A549 (cell line): ENCODE measurements at regions not wholly inside any gene's neighbourhood (a gene's known extent, or its start where the extent isn't known, plus 50 kb on each side); places are given as distances from the start of the nearest gene placed in this dataset.

Source experiments
- TF ChIP-seq, protein P1 (sequence below): fragments of >200 bp; sonication (Bioruptor Twin); formaldehyde crosslinking; IDR thresholded peaks from 3 replicates; pipeline ENCODE4 v1.5.1; 2016
- TF ChIP-seq, protein P2 (sequence below): fragments of 200-600 bp; sonication (generic); IDR thresholded peaks from 2 replicates; pipeline ENCODE4 v1.6.1; 2016; ENCODE audit warnings: antibody characterized with exemption, mild to moderate bottlenecking, moderate library complexity

DNA sequence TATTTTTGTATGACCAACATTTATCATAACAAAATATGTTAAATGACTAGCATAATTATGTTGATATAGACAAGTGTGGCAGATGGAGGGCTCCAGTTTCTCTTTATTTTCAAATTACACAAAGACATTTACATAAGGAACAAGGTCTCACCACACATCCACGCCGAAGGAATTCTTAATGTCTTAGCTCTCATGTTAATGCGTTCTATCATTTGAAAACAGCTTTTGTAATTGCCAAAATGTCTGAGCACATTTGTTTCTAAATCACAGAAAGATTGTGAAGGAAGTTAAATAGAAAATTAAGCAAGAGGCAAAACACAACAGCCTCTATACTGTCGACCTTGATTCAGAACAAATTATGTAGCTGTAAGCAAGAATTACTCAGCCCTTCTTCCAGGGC, 223.0 kb upstream of the NR5A2 start:
- TF ChIP-seq, protein P1, sequence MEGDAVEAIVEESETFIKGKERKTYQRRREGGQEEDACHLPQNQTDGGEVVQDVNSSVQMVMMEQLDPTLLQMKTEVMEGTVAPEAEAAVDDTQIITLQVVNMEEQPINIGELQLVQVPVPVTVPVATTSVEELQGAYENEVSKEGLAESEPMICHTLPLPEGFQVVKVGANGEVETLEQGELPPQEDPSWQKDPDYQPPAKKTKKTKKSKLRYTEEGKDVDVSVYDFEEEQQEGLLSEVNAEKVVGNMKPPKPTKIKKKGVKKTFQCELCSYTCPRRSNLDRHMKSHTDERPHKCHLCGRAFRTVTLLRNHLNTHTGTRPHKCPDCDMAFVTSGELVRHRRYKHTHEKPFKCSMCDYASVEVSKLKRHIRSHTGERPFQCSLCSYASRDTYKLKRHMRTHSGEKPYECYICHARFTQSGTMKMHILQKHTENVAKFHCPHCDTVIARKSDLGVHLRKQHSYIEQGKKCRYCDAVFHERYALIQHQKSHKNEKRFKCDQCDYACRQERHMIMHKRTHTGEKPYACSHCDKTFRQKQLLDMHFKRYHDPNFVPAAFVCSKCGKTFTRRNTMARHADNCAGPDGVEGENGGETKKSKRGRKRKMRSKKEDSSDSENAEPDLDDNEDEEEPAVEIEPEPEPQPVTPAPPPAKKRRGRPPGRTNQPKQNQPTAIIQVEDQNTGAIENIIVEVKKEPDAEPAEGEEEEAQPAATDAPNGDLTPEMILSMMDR, result no peak
- TF ChIP-seq, protein P2, sequence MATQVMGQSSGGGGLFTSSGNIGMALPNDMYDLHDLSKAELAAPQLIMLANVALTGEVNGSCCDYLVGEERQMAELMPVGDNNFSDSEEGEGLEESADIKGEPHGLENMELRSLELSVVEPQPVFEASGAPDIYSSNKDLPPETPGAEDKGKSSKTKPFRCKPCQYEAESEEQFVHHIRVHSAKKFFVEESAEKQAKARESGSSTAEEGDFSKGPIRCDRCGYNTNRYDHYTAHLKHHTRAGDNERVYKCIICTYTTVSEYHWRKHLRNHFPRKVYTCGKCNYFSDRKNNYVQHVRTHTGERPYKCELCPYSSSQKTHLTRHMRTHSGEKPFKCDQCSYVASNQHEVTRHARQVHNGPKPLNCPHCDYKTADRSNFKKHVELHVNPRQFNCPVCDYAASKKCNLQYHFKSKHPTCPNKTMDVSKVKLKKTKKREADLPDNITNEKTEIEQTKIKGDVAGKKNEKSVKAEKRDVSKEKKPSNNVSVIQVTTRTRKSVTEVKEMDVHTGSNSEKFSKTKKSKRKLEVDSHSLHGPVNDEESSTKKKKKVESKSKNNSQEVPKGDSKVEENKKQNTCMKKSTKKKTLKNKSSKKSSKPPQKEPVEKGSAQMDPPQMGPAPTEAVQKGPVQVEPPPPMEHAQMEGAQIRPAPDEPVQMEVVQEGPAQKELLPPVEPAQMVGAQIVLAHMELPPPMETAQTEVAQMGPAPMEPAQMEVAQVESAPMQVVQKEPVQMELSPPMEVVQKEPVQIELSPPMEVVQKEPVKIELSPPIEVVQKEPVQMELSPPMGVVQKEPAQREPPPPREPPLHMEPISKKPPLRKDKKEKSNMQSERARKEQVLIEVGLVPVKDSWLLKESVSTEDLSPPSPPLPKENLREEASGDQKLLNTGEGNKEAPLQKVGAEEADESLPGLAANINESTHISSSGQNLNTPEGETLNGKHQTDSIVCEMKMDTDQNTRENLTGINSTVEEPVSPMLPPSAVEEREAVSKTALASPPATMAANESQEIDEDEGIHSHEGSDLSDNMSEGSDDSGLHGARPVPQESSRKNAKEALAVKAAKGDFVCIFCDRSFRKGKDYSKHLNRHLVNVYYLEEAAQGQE, result no peak
